ENCODE measurements at regions not wholly inside any gene's neighbourhood (a gene's known extent, or its start where the extent isn't known, plus 50 kb on each side); places are given as distances from the start of the nearest gene placed in this dataset.
A peak's percentile ranks its signal among the peaks of the same experiment; 100 is the strongest.

GRCh38 chr10:110423650-110424049 lies 74.1 kb upstream of the DUSP5 start:
- TF ChIP-seq CTCF (IDR thresholded peaks at IDR 0.05) = no peak
- H3K9me3 Mint-ChIP-seq = peaks cover 0 to 2% of the 10 kb centered on the region in 2 donors
- no peaks in the 10 kb centered on the region for H3K36me3 Mint-ChIP-seq
- Histone ChIP-seq H3K36me3 (ENCODE audit: control insufficient read depth, insufficient read depth, low read length) (no peaks in the 10 kb centered on the region), H3K27ac (ENCODE audit: low read length) (no peak overlapping the region), H3K9me3 (ENCODE audit: control insufficient read depth, insufficient read depth, low read length) (no peaks in the 10 kb centered on the region), H3K4me3 (ENCODE audit: low read length) (no peak overlapping the region), H3K4me1 (ENCODE audit: control insufficient read depth, insufficient read depth, low read length) (peaks cover 53% of the 10 kb centered on the region), H3K27me3 (ENCODE audit: control insufficient read depth, insufficient read depth, low read length) (no peaks in the 10 kb centered on the region)
- intact Hi-C loops (cut with micrococcal nuclease) = no loop called here
- 81% methylated on average over 5 of the region's 6 CpGs for WGBS (ENCODE audit: insufficient coverage)
- peak overlapping the region in 1 of 2 donors; percentile 42 for H3K27ac Mint-ChIP-seq
- H3K4me3 Mint-ChIP-seq = no peak overlapping the region
- no peaks in the 10 kb centered on the region for H3K27me3 Mint-ChIP-seq (ENCODE audit: low read depth in 2 of 2)
- ATAC-seq (no peak), DNase-seq (no peak)
- peaks cover 44 to 45% of the 10 kb centered on the region in 2 donors for H3K4me1 Mint-ChIP-seq

GRCh38 chr10:110425684-110426293 lies 71.9 kb upstream of the DUSP5 start:
- DNase-seq = peak in 1 of 2 donors; percentile 19
- Histone ChIP-seq H3K4me3 (ENCODE audit: low read length) (no peak overlapping the region), H3K27me3 (ENCODE audit: control insufficient read depth, insufficient read depth, low read length) (no peaks in the 10 kb centered on the region), H3K27ac (ENCODE audit: low read length) (no peak overlapping the region), H3K36me3 (ENCODE audit: control insufficient read depth, insufficient read depth, low read length) (no peaks in the 10 kb centered on the region), H3K4me1 (ENCODE audit: control insufficient read depth, insufficient read depth, low read length) (peaks cover 48% of the 10 kb centered on the region), H3K9me3 (ENCODE audit: control insufficient read depth, insufficient read depth, low read length) (no peaks in the 10 kb centered on the region)
- no peaks in the 10 kb centered on the region for H3K9me3 Mint-ChIP-seq
- intact Hi-C loops (cut with micrococcal nuclease) = no loop called here
- no peak overlapping the region for H3K4me3 Mint-ChIP-seq
- WGBS (ENCODE audit: insufficient coverage) = 50% methylated on average over 11 of the region's 11 CpGs
- H3K36me3 Mint-ChIP-seq = no peaks in the 10 kb centered on the region
- H3K4me1 Mint-ChIP-seq = peaks cover 38 to 44% of the 10 kb centered on the region in 2 donors
- peak; percentile 81 to 82 (median 82) for ATAC-seq
- peak overlapping the region; percentile 65 to 86 for H3K27ac Mint-ChIP-seq
- TF ChIP-seq CTCF (IDR thresholded peaks at IDR 0.05) = no peak
- H3K27me3 Mint-ChIP-seq (ENCODE audit: low read depth in 2 of 2) = peaks cover 0 to 7% of the 10 kb centered on the region in 2 donors

GRCh38 chr10:110426294-110427181 lies 71.2 kb upstream of the DUSP5 start:
- H3K9me3 ChIP-seq (ENCODE audit: control insufficient read depth, insufficient read depth, low read length) = no peaks in the 10 kb centered on the region

More at GRCh38 chr10:110426294-110427181, 71.2 kb upstream of the DUSP5 start:
- no peak overlapping the region for H3K4me3 ChIP-seq (ENCODE audit: low read length)
- Mint-ChIP-seq H3K4me3 (no peak overlapping the region), H3K9me3 (no peaks in the 10 kb centered on the region), H3K27me3 (ENCODE audit: low read depth in 2 of 2) (peaks cover 0 to 9% of the 10 kb centered on the region in 2 donors), H3K4me1 (peaks cover 35 to 42% of the 10 kb centered on the region in 2 donors), H3K36me3 (no peaks in the 10 kb centered on the region), H3K27ac (peak overlapping the region; percentile 65 to 86)
- intact Hi-C loops (cut with micrococcal nuclease) = no loop called here
- H3K4me1 ChIP-seq (ENCODE audit: control insufficient read depth, insufficient read depth, low read length) = peaks cover 48% of the 10 kb centered on the region
- H3K36me3 ChIP-seq (ENCODE audit: control insufficient read depth, insufficient read depth, low read length) = no peaks in the 10 kb centered on the region
- ATAC-seq (no peak), DNase-seq (no peak)
- H3K27ac ChIP-seq (ENCODE audit: low read length) = no peak overlapping the region
- no peak for TF ChIP-seq CTCF (IDR thresholded peaks at IDR 0.05)
- 89% methylated on average over 9 of the region's 14 CpGs for WGBS (ENCODE audit: insufficient coverage)
- H3K27me3 ChIP-seq (ENCODE audit: control insufficient read depth, insufficient read depth, low read length) = no peaks in the 10 kb centered on the region
